ENCODE measurements at regions not wholly inside any gene's neighbourhood (a gene's known extent, or its start where the extent isn't known, plus 50 kb on each side); places are given as distances from the start of the nearest gene placed in this dataset.

DNA sequence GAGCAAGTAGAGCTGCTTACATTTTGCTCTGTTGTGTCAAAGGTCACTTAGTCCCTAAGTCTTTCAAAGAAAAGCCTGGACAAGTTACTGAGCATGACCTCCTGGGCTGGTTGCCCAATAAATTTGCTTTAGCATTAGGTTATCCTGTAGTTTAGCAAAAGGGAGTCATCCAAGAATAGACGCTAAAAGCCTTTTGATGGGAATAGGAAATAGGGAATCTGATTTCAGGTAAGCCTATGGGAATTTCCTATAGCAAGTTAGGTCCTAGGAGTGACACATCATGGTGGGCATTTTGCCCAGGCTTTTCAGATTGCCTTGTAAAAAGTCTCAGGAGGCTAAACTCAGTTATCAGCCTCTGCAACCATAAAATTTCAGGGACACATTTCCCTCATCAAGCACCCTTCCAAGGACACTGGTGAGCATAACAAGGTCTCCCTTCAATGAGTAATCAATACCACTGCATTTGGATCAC, 67.6 kb upstream of the RANBP3L start:
- H3K4me3 ChIP-seq (ENCODE audit: low read depth, low read length) = no peak overlapping the region
- no peaks in the 10 kb centered on the region for H3K79me2 ChIP-seq (ENCODE audit: control insufficient read depth, insufficient read depth, low read length, unreplicated experiment)
- H3K4me1 ChIP-seq (ENCODE audit: control insufficient read depth, insufficient read depth, low read length, unreplicated experiment) = peaks cover 31% of the 10 kb centered on the region
- no peak overlapping the region for H3K27ac ChIP-seq (ENCODE audit: low read depth, low read length)
- no peaks in the 10 kb centered on the region for H3K36me3 ChIP-seq (ENCODE audit: insufficient read depth, low read length)
- H3K27me3 ChIP-seq (ENCODE audit: insufficient read depth, low read length) = no peaks in the 10 kb centered on the region
- H2AFZ ChIP-seq (ENCODE audit: low read length, unreplicated experiment) = no peak overlapping the region

DNA sequence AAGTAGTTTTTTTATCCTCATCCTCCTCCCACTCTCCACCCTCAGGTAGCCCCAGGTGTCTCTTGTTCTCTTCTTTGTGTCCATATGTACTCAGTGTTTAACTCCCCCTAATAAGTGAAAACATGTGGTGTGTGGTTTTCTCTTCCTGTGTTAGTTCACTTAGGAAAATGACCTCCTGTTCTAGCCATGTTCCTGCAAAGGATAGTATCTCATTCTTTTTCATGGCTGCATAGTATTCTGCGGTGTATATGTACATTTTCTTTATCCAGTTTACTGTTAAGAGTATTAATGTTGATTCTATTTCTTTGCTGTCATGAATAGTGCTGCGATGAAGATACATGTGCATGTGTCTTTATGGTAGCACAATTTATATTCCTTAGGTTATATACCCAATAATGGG, 68.4 kb upstream of the RANBP3L start:
- Histone ChIP-seq H3K4me1 (ENCODE audit: control insufficient read depth, insufficient read depth, low read length, unreplicated experiment) (peaks cover 35% of the 10 kb centered on the region), H3K36me3 (ENCODE audit: insufficient read depth, low read length) (no peaks in the 10 kb centered on the region), H2AFZ (ENCODE audit: low read length, unreplicated experiment) (no peak overlapping the region), H3K4me3 (ENCODE audit: low read depth, low read length) (no peak overlapping the region), H3K27ac (ENCODE audit: low read depth, low read length) (no peak overlapping the region), H3K27me3 (ENCODE audit: insufficient read depth, low read length) (no peaks in the 10 kb centered on the region), H3K79me2 (ENCODE audit: control insufficient read depth, insufficient read depth, low read length, unreplicated experiment) (no peaks in the 10 kb centered on the region)

DNA sequence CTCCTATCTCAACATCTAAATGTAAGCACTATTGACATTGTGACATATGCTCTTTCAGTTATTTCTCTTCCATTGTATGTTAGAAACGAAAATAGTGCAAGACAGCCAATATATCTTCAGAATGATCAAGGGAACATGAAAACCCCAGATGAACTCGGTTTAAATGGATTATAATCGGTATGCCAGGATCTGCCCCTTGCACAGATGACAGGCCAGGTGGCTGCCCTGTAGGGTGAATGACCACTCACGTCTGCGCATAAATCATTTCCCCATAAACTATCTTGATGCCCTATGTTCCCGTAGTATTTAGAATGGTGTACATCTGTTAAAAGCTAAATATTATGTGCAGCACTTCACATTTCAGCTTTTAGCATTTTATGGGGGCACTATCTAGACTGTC, 69.7 kb upstream of the RANBP3L start:
- Histone ChIP-seq H3K4me1 (ENCODE audit: control insufficient read depth, insufficient read depth, low read length, unreplicated experiment) (peaks cover 34% of the 10 kb centered on the region), H3K27ac (ENCODE audit: low read depth, low read length) (no peak overlapping the region), H3K79me2 (ENCODE audit: control insufficient read depth, insufficient read depth, low read length, unreplicated experiment) (no peaks in the 10 kb centered on the region), H3K27me3 (ENCODE audit: insufficient read depth, low read length) (no peaks in the 10 kb centered on the region), H3K4me3 (ENCODE audit: low read depth, low read length) (no peak overlapping the region), H2AFZ (ENCODE audit: low read length, unreplicated experiment) (no peak overlapping the region), H3K36me3 (ENCODE audit: insufficient read depth, low read length) (no peaks in the 10 kb centered on the region)

DNA sequence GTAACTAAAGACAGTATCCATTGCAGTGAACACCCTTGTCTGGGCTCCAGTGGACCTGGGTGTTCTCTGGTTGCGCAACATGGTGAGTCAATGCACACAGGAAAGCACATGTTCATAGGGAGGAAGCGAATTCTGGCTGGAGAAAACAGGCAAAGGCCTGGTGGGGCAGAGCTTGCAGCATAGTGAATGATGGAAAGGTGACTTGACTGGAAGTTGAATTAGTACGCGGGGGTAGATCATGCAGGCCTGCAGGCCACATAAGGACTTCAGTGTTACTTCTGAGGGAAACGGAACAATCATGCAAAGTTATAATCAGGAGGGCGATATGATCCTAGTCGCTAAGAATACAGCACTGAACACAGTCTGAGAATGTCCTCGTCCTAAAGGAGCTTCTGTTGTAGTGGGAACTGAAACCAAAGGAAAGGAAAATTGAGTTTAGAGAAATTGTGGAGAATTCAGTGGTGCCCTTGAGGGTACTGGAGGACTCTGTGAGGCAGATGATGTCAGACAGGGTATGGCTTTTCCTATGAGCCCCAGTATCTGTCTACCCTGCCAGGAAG, 71.9 kb upstream of the RANBP3L start:
- Histone ChIP-seq H2AFZ (ENCODE audit: low read length, unreplicated experiment) (peak overlapping the region; percentile 63), H3K27me3 (ENCODE audit: insufficient read depth, low read length) (no peaks in the 10 kb centered on the region), H3K27ac (ENCODE audit: low read depth, low read length) (peak overlapping the region; percentile 58), H3K36me3 (ENCODE audit: insufficient read depth, low read length) (no peaks in the 10 kb centered on the region), H3K79me2 (ENCODE audit: control insufficient read depth, insufficient read depth, low read length, unreplicated experiment) (no peaks in the 10 kb centered on the region), H3K4me3 (ENCODE audit: low read depth, low read length) (no peak overlapping the region), H3K4me1 (ENCODE audit: control insufficient read depth, insufficient read depth, low read length, unreplicated experiment) (peaks cover 23% of the 10 kb centered on the region)

DNA sequence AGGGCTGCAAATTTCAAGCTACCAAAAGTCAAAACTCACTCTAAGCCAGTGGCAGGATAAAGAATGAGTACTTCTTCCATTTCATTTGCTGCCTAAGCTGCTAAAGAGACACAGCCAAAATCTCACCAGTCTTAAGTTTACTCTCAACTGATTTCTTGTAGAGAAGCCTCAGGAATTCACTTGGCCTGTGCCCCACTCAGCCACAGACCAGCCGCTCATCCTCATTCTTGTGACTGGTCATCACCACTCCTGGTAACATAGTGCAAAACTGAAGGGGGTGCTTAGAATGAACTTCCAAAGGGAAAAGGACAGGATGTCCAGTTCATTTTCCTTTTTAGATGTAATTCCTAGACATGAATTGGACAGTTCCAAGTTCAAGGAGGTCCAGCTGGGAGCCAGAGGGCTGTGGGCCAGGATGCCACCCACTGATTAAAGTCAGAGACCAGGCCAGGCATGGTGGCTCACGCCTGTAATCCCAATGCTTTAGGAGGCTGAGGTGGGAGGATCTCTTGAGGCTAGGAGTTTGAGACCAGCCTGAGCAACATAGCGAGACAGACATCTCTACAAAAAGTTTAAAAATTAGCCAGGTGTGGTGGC, 72.7 kb upstream of the RANBP3L start:
- H3K27ac ChIP-seq (ENCODE audit: low read depth, low read length) = peak overlapping the region; percentile 58
- H2AFZ ChIP-seq (ENCODE audit: low read length, unreplicated experiment) = peak overlapping the region; percentile 63
- H3K27me3 ChIP-seq (ENCODE audit: insufficient read depth, low read length) = no peaks in the 10 kb centered on the region
- H3K36me3 ChIP-seq (ENCODE audit: insufficient read depth, low read length) = no peaks in the 10 kb centered on the region
- no peaks in the 10 kb centered on the region for H3K79me2 ChIP-seq (ENCODE audit: control insufficient read depth, insufficient read depth, low read length, unreplicated experiment)
- no peak overlapping the region for H3K4me3 ChIP-seq (ENCODE audit: low read depth, low read length)
- peaks cover 19% of the 10 kb centered on the region for H3K4me1 ChIP-seq (ENCODE audit: control insufficient read depth, insufficient read depth, low read length, unreplicated experiment)

DNA sequence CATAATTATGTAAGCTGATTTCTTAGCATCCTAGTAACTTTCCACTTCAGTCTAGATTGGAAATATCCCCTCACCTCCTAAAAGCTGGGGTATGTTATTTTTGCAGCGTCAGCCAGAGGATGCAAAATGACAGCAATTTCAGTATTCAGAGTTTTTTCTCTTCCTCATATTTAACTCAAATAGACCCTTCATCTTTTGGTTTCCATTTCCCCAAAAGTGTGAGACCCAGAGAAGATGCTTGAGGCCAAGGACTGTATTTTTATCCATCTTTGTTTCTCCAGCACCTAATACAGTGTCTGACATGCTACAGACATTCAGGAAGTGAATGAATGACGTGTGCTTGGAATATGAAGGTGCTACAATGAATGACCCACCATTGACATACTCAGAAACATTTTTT, 75.5 kb upstream of the RANBP3L start:
- peaks cover 8% of the 10 kb centered on the region; the same call in 1 of the 2 replicates for H3K27me3 ChIP-seq (ENCODE audit: insufficient read depth, low read length)
- no peaks in the 10 kb centered on the region for H3K36me3 ChIP-seq (ENCODE audit: insufficient read depth, low read length)
- H3K4me1 ChIP-seq (ENCODE audit: control insufficient read depth, insufficient read depth, low read length, unreplicated experiment) = peaks cover 19% of the 10 kb centered on the region
- no peak overlapping the region for H3K27ac ChIP-seq (ENCODE audit: low read depth, low read length)
- H3K79me2 ChIP-seq (ENCODE audit: control insufficient read depth, insufficient read depth, low read length, unreplicated experiment) = no peaks in the 10 kb centered on the region
- no peak overlapping the region for H3K4me3 ChIP-seq (ENCODE audit: low read depth, low read length)
- no peak overlapping the region for H2AFZ ChIP-seq (ENCODE audit: low read length, unreplicated experiment)

DNA sequence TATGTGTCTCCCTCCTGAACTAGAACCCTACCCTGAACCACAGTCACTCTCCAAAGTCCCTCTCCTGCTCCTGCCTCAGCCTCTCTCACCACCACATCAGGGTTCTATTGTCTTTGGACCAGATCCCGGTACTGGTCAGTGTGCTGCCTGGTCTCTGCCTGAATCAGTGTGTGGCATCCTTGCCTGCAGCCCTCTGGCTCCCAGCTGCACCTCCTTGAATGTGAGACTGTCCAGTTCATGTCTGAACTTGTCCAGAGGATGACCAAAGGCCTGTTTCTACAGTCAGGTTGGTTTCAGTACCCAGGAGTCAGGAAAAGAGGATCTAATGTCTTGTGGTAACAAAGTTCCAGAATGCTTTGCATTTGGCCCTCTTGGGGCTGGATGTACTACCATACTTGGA, 76.8 kb upstream of the RANBP3L start:
- peaks cover 11% of the 10 kb centered on the region for H3K4me1 ChIP-seq (ENCODE audit: control insufficient read depth, insufficient read depth, low read length, unreplicated experiment)

DNA sequence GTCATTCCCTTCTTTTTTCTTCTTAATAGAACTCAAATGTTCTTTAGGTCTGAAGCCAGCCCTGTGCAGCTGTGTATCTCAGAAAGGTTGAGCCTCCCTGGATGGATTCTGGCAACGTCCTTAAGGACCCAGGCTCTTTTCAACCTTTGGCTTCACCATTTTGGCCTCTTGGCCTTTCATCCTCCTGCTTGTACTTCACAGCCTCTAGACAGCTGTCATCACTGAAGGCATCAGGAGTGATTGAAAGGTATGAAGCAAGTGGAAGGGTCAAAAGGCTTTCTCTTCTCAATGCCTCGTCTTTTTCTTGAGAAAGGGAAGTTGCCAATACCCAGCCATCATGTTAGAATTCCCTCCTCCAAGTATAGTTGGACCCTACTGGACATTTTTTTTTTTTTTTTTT, 81.2 kb upstream of the RANBP3L start:
- Histone ChIP-seq H3K36me3 (ENCODE audit: insufficient read depth, low read length) (no peaks in the 10 kb centered on the region), H2AFZ (ENCODE audit: low read length, unreplicated experiment) (no peak overlapping the region), H3K27me3 (ENCODE audit: insufficient read depth, low read length) (peaks cover 8% of the 10 kb centered on the region; the same call in 1 of the 2 replicates), H3K4me3 (ENCODE audit: low read depth, low read length) (no peak overlapping the region), H3K79me2 (ENCODE audit: control insufficient read depth, insufficient read depth, low read length, unreplicated experiment) (no peaks in the 10 kb centered on the region), H3K4me1 (ENCODE audit: control insufficient read depth, insufficient read depth, low read length, unreplicated experiment) (no peaks in the 10 kb centered on the region), H3K27ac (ENCODE audit: low read depth, low read length) (no peak overlapping the region)

More for the DNA sequence above, 76.8 kb upstream of the RANBP3L start:
- Histone ChIP-seq H3K36me3 (ENCODE audit: insufficient read depth, low read length) (no peaks in the 10 kb centered on the region), H3K79me2 (ENCODE audit: control insufficient read depth, insufficient read depth, low read length, unreplicated experiment) (no peaks in the 10 kb centered on the region), H3K27ac (ENCODE audit: low read depth, low read length) (no peak overlapping the region), H3K27me3 (ENCODE audit: insufficient read depth, low read length) (peaks cover 8% of the 10 kb centered on the region; the same call in 1 of the 2 replicates), H3K4me3 (ENCODE audit: low read depth, low read length) (no peak overlapping the region), H2AFZ (ENCODE audit: low read length, unreplicated experiment) (no peak overlapping the region)

DNA sequence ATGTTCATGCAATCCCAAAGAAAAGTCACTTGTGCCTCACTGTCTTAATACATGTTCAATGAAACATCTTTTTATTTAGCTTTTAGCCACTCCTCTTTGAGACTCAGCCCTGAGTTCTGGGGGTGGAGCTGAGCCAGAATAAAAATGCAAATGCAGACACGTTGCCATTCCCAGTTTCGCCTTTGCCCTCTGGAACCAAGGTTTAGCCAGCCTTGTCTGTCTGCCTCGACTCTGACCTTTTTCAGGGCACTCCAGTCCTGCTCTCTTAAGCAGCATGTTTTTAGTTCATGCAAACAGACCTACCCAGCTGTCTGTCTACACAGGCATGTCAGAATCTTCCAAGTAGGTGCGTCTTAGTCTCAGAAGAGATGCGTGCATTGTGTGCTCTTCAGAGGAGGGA, 82.2 kb upstream of the RANBP3L start:
- Histone ChIP-seq H3K27me3 (ENCODE audit: insufficient read depth, low read length) (peaks cover 8% of the 10 kb centered on the region; the same call in 1 of the 2 replicates), H3K79me2 (ENCODE audit: control insufficient read depth, insufficient read depth, low read length, unreplicated experiment) (no peaks in the 10 kb centered on the region), H3K27ac (ENCODE audit: low read depth, low read length) (no peak overlapping the region), H3K4me3 (ENCODE audit: low read depth, low read length) (no peak overlapping the region), H2AFZ (ENCODE audit: low read length, unreplicated experiment) (no peak overlapping the region), H3K4me1 (ENCODE audit: control insufficient read depth, insufficient read depth, low read length, unreplicated experiment) (no peaks in the 10 kb centered on the region), H3K36me3 (ENCODE audit: insufficient read depth, low read length) (no peaks in the 10 kb centered on the region)

DNA sequence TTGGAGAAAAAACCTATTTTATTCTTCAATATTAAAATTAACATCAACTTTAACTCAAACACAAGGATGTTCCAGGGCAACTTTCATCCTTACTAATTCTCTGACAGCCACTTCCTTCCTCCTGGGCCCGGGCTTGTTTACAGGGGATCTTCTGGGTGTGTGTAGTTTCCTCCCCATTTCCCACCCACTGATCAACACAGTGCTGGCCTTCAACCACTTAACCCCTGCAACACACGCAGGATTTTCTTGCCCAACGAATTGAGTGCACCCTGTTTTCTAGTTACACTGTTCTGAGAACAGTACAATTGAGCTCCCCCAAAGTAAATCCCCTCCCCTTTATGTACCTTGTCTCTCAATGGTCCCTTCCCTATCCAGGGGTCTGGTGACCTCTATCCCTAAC, 83.1 kb upstream of the RANBP3L start:
- Histone ChIP-seq H3K79me2 (ENCODE audit: control insufficient read depth, insufficient read depth, low read length, unreplicated experiment) (no peaks in the 10 kb centered on the region), H3K4me3 (ENCODE audit: low read depth, low read length) (no peak overlapping the region), H3K27ac (ENCODE audit: low read depth, low read length) (no peak overlapping the region), H3K4me1 (ENCODE audit: control insufficient read depth, insufficient read depth, low read length, unreplicated experiment) (no peaks in the 10 kb centered on the region), H2AFZ (ENCODE audit: low read length, unreplicated experiment) (no peak overlapping the region), H3K27me3 (ENCODE audit: insufficient read depth, low read length) (peaks cover 8% of the 10 kb centered on the region; the same call in 1 of the 2 replicates), H3K36me3 (ENCODE audit: insufficient read depth, low read length) (no peaks in the 10 kb centered on the region)

DNA sequence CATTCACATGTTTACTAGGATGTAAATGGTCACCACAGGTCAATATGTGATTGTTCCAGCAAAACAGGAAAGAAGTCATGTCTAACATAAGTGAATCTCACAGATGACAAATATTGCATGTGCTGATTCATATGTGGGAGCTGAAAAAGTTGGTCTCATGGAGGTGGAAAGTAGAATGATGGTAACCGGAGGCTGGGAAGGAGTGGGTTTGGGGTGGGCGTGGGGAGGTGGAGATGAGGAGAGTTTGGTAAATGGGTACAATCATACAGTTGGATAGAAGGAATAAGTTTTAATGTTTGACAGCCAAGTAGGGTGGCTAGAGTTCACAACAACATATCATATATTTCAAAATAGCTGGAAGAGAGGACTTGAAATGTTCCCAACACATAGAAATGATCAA, 83.8 kb upstream of the RANBP3L start:
- Histone ChIP-seq H3K4me3 (ENCODE audit: low read depth, low read length) (no peak overlapping the region), H3K27me3 (ENCODE audit: insufficient read depth, low read length) (peaks cover 6% of the 10 kb centered on the region; the same call in 1 of the 2 replicates), H2AFZ (ENCODE audit: low read length, unreplicated experiment) (no peak overlapping the region), H3K4me1 (ENCODE audit: control insufficient read depth, insufficient read depth, low read length, unreplicated experiment) (no peaks in the 10 kb centered on the region), H3K36me3 (ENCODE audit: insufficient read depth, low read length) (no peaks in the 10 kb centered on the region), H3K27ac (ENCODE audit: low read depth, low read length) (no peak overlapping the region), H3K79me2 (ENCODE audit: control insufficient read depth, insufficient read depth, low read length, unreplicated experiment) (no peaks in the 10 kb centered on the region)

All from ACC112 (cell line).